Mucosa of descending colon (tissue), 3 donors: ENCODE measurements at regions not wholly inside any gene's neighbourhood (a gene's known extent, or its start where the extent isn't known, plus 50 kb on each side); places are given as distances from the start of the nearest gene placed in this dataset.

Experiments used
- ATAC-seq: fragments of 200-7000 bp; cut with Tn5 transposase; one replicate; pipeline ENCODE4 v1.9.1; 2020; ENCODE audit warnings: mild to moderate bottlenecking, moderate library complexity
- DNase-seq, 3 donors: peaks; one replicate each; pipeline ENCODE4 v3.0.0-alpha.2; 2020
- H3K36me3 ChIP-seq: fragments of 200-600 bp; one replicate; pipeline ENCODE4 v1.8.0; 2021; ENCODE audit warnings: low read depth, mild to moderate bottlenecking
- H3K4me1 ChIP-seq: fragments of 200-600 bp; one replicate; pipeline ENCODE4 v1.8.0; 2021; ENCODE audit warnings: low read depth, mild to moderate bottlenecking
- H3K4me3 ChIP-seq: fragments of 200-600 bp; one replicate; pipeline ENCODE4 v1.8.0; 2021; ENCODE audit warnings: mild to moderate bottlenecking
- H3K9me3 ChIP-seq: fragments of 200-600 bp; one replicate; pipeline ENCODE4 v1.8.0; 2021; ENCODE audit warnings: mild to moderate bottlenecking
- CTCF ChIP-seq: fragments of 200-600 bp; IDR thresholded peaks from one replicate; pipeline ENCODE4 v1.8.0; 2022; ENCODE audit warnings: antibody characterized with exemption, mild to moderate bottlenecking
- intact Hi-C, 2 donors: fragments of 100-400 bp; cut with DNase I in 1 of 2; cut with micrococcal nuclease in 1 of 2; formaldehyde crosslinking; loops; one replicate each; pipeline versions ENCODE4 v1.11.0 to v1.11.1; 2022; cut with DNase I, micrococcal nuclease
- donor health status: DM: no; HTN: no; CAD: no; lungs with moderate emphysema.
- donor health status: DM: no; HTN: no; CAD: no.
- donor health status: DM: no; HTN: yes; CAD: no.

GRCh38 chr16:62903961-62904502 is 867.8 kb upstream of the CDH8 start:
- Histone ChIP-seq H3K4me3 (no peak overlapping the region), H3K36me3 (no peaks in the 10 kb centered on the region), H3K4me1 (no peaks in the 10 kb centered on the region), H3K9me3 (no peaks in the 10 kb centered on the region)
- no peak for ATAC-seq
- TF ChIP-seq CTCF: no peak
- intact Hi-C loops: no loop called here
- no peak for DNase-seq

- intact Hi-C loops: no loop called here
- no peak for TF ChIP-seq CTCF
- no peaks in the 10 kb centered on the region for H3K9me3 ChIP-seq
- no peaks in the 10 kb centered on the region for H3K36me3 ChIP-seq
- DNase-seq (no peak), ATAC-seq (no peak)
- H3K4me3 ChIP-seq: no peak overlapping the region
- H3K4me1 ChIP-seq: no peaks in the 10 kb centered on the region
Measured at GRCh38 chr16:62899737-62900136, 863.5 kb upstream of the CDH8 start.

- no peak for ATAC-seq
- H3K36me3 ChIP-seq: no peaks in the 10 kb centered on the region
- intact Hi-C loops: no loop called here
- TF ChIP-seq CTCF: no peak
- DNase-seq: no peak
- H3K4me3 ChIP-seq: no peak overlapping the region
- H3K4me1 ChIP-seq: no peaks in the 10 kb centered on the region
- peaks cover 2% of the 10 kb centered on the region for H3K9me3 ChIP-seq
Measured at GRCh38 chr16:62889097-62889496, 852.9 kb upstream of the CDH8 start.

- DNase-seq (no peak), ATAC-seq (no peak)
- Histone ChIP-seq H3K4me1 (no peaks in the 10 kb centered on the region), H3K9me3 (no peaks in the 10 kb centered on the region), H3K4me3 (no peak overlapping the region), H3K36me3 (no peaks in the 10 kb centered on the region)
- no peak for TF ChIP-seq CTCF
- intact Hi-C loops: no loop called here
Measured at GRCh38 chr16:62883509-62883908, 847.3 kb upstream of the CDH8 start.

- no peak for ATAC-seq
- H3K4me1 ChIP-seq: no peaks in the 10 kb centered on the region
Measured at GRCh38 chr16:62882552-62883221, 846.4 kb upstream of the CDH8 start.

More at GRCh38 chr16:62882552-62883221, 846.4 kb upstream of the CDH8 start:
- no peaks in the 10 kb centered on the region for H3K9me3 ChIP-seq
- TF ChIP-seq CTCF: no peak
- H3K4me3 ChIP-seq: no peak overlapping the region
- H3K36me3 ChIP-seq: no peaks in the 10 kb centered on the region
- no peak for DNase-seq
- intact Hi-C loops: no loop called here
